HepG2 (cell line): ENCODE measurements at regions not wholly inside any gene's neighbourhood (a gene's known extent, or its start where the extent isn't known, plus 50 kb on each side); places are given as distances from the start of the nearest gene placed in this dataset.

Experiments used
- ATAC-seq: fragments of 200-7000 bp; cut with Tn5 transposase; 3 replicates; pipeline ENCODE4 v1.9.1; 2020; ENCODE audit warnings: mild to moderate bottlenecking, moderate library complexity
- BruUV-seq: library from RNA; stranded (reverse); fragments of 400-500 nt; replicated peaks from 2 replicates; lab custom pipeline; 2021; lab: Mats Ljungman, UMichigan
- CTCF ChIA-PET: fragments of 300-600 bp; formaldehyde crosslinking; extraction: SDS; loops from one replicate; lab custom pipeline; 2021; ENCODE audit warnings: low total read pairs, inconsistent platforms, low intra/inter-chr PET ratio; lab: Yijun Ruan, JAX
- POLR2A ChIA-PET: fragments of 350-600 bp; sonication (Branson Sonifier 250); formaldehyde crosslinking; loops from one replicate; lab custom pipeline; 2020; ENCODE audit warnings: antibody characterized with exemption, inconsistent platforms; lab: Yijun Ruan, JAX
- DNase-seq: peaks from one replicate; pipeline ENCODE4 v3.0.0-alpha.2; 2015; ENCODE audit warnings: low spot score
- FAIRE-seq: peaks from 3 replicates; lab custom pipeline; 2011; peaks lifted over from hg19 to GRCh38; lab: Jason Lieb, UNC
- H2AFZ ChIP-seq: one replicate; pipeline ENCODE4 v1.6.1; 2011; ENCODE audit warnings: low read length, inconsistent platforms
- H3K27ac ChIP-seq: fragments of 300-600 bp; 3 replicates; pipeline ENCODE4 v1.8.0; 2011; ENCODE audit warnings: mixed run types, mild to moderate bottlenecking, mixed read lengths, low read length, inconsistent platforms; ENCODE audit not compliant: insufficient read depth; ENCODE audit errors: extremely low read length
- H3K27me3 ChIP-seq, 2 experiments: fragments of 200-600 bp in 1 of 2; 2 replicates in 1 of 2; 3 replicates in 1 of 2; pipeline versions ENCODE4 v1.6.0 to v1.8.0; 2011; ENCODE audit warnings: low read length in 2 of 2, mild to moderate bottlenecking in 2 of 2, moderate library complexity in 2 of 2, inconsistent platforms in 1 of 2; ENCODE audit not compliant: insufficient read depth in 2 of 2, control insufficient read depth in 1 of 2
- H3K36me3 ChIP-seq, 2 experiments: fragments of 200-600 bp in 1 of 2; replicated peaks in 1 of 2; 2 replicates in 1 of 2; 3 replicates in 1 of 2; pipeline versions ENCODE4 v1.5.1 to v1.8.0; 2011; ENCODE audit warnings: low read length in 2 of 2, inconsistent platforms in 1 of 2; ENCODE audit not compliant: insufficient read depth in 2 of 2, control insufficient read depth in 1 of 2
- H3K4me1 ChIP-seq: 2 replicates; pipeline ENCODE4 v1.5.1; 2012; ENCODE audit warnings: low read length, inconsistent platforms; ENCODE audit not compliant: insufficient read depth
- H3K4me2 ChIP-seq: 2 replicates; pipeline ENCODE4 v1.6.0; 2011; ENCODE audit warnings: low read depth, low read length, inconsistent platforms
- H3K4me3 ChIP-seq, 3 experiments: fragments of 200-600 bp in 1 of 3; sonication (generic), shearing (Covaris generic) in 1 of 3; replicated peaks in 1 of 3; 2 replicates each; pipeline ENCODE4 v1.5.1; 2011 to 2016; ENCODE audit warnings: low read length in 3 of 3, inconsistent platforms in 2 of 3, low read depth in 2 of 3, mild to moderate bottlenecking in 2 of 3, control low read depth in 1 of 3, mixed read lengths in 1 of 3; ENCODE audit not compliant: insufficient read depth in 1 of 3
- H3K79me2 ChIP-seq: one replicate; pipeline ENCODE4 v1.6.1; 2011; ENCODE audit warnings: low read length, inconsistent platforms; ENCODE audit not compliant: insufficient read depth
- H3K9ac ChIP-seq: 2 replicates; pipeline ENCODE4 v1.6.0; 2011; ENCODE audit warnings: mild to moderate bottlenecking, low read depth, low read length, inconsistent platforms; ENCODE audit not compliant: insufficient read depth
- H3K9me3 ChIP-seq: 2 replicates; pipeline ENCODE4 v1.5.1; 2012; ENCODE audit warnings: mild to moderate bottlenecking, low read length
- H4K20me1 ChIP-seq: 2 replicates; pipeline ENCODE4 v1.6.0; 2011; ENCODE audit warnings: inconsistent platforms, mild to moderate bottlenecking, low read length, moderate library complexity; ENCODE audit not compliant: insufficient read depth
- MAFF ChIP-seq: IDR thresholded peaks from 2 replicates; pipeline ENCODE4 v1.6.1; 2011; ENCODE audit warnings: low read depth, low read length, improper control_type of control experiment
- MAFK ChIP-seq, 2 experiments: IDR thresholded peaks in 1 of 2; conservative IDR thresholded peaks in 1 of 2; 2 replicates each; pipeline ENCODE4 v1.6.1; 2011; ENCODE audit warnings: improper control_type of control experiment in 2 of 2, low read length in 2 of 2
- NFE2L2 ChIP-seq: fragments of 150-350 bp; IDR thresholded peaks from 2 replicates; pipeline ENCODE4 v1.6.1; 2014; ENCODE audit warnings: low read length
- RELA ChIP-seq: sonication (generic); formaldehyde crosslinking; IDR thresholded peaks from 2 replicates; pipeline ENCODE4 v1.4.0; 2020; ENCODE audit warnings: missing genetic modification reagents
- ZFP82 ChIP-seq: sonication (generic); formaldehyde crosslinking; IDR thresholded peaks from 2 replicates; pipeline ENCODE4 v1.5.1; 2020; ENCODE audit warnings: mild to moderate bottlenecking, missing genetic modification reagents, borderline replicate concordance
- WGBS: methylation state at CpG from one replicate; pipeline ENCODE4 v1.1.6; 2017; ENCODE audit warnings: low lambda C conversion rate; 5-methylcytosine and 5-hydroxymethylcytosine counted together
- in situ Hi-C: cut with HindIII; loops from 2 replicates; pipeline ENCODE4 v1.10.0; 2017; ENCODE audit warnings: low pct_unique_long_range_greater_than_20kb; ENCODE audit not compliant: extremely low pct_ligation_motif_present
- intact Hi-C: fragments of 100-400 bp; cut with micrococcal nuclease; formaldehyde crosslinking; loops from one replicate; pipeline ENCODE4 v1.10.0; 2022; ENCODE audit not compliant: unreplicated experiment
- TF ChIP-seq, protein P1 (sequence below): sonication (generic); formaldehyde crosslinking; conservative IDR thresholded peaks from 2 replicates; pipeline ENCODE4 v1.8.0; 2022; ENCODE audit warnings: missing genetic modification reagents

DNA sequence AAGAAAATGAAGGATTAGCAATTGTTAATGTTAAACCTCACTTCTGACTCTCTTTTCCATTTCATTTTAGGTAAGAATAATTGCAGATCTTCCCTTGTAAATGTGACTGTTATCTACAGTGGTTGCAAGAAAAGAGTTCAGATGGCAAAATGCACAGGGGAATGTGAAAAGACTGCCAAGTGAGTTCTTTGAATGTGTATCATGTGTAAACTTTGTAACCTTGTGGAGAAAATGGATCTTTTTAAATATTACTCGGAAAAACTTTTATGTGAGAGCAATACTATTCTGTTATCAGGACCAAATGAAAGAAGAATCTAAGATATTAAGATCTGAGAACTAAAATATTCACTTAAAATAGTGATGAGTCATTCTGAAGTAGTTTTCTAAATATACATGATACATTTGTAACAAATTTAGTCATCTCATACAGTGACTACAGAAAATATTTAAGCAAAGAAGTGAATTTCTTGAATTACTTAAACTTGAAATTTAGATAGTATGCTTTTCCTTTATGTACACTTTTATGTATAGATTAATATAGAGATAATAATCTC, 122.5 kb upstream of the CNTN1 start:
- Histone ChIP-seq H4K20me1 (no peaks in the 10 kb centered on the region), H2AFZ (no peak overlapping the region), H3K9me3 (peaks cover 19% of the 10 kb centered on the region; the same call in 1 of the 2 replicates), H3K9ac (no peak overlapping the region), H3K4me2 (no peak overlapping the region), H3K4me3 (no peak overlapping the region), H3K36me3 (no peaks in the 10 kb centered on the region), H3K27me3 (no peaks in the 10 kb centered on the region), H3K27ac (no peak overlapping the region), H3K79me2 (no peaks in the 10 kb centered on the region), H3K4me1 (no peaks in the 10 kb centered on the region)
- no peak for ATAC-seq
- POLR2A ChIA-PET: no interaction called here
- FAIRE-seq: no peak
- BruUV-seq: no TSS peak
- in situ Hi-C loops (no loop called here), intact Hi-C loops (no loop called here)
- peak; percentile 12; the same call in 1 of the 2 replicates for TF ChIP-seq NFE2L2
- no peak for TF ChIP-seq RELA (CRISPR knock-in tag)
- TF ChIP-seq, protein P1, sequence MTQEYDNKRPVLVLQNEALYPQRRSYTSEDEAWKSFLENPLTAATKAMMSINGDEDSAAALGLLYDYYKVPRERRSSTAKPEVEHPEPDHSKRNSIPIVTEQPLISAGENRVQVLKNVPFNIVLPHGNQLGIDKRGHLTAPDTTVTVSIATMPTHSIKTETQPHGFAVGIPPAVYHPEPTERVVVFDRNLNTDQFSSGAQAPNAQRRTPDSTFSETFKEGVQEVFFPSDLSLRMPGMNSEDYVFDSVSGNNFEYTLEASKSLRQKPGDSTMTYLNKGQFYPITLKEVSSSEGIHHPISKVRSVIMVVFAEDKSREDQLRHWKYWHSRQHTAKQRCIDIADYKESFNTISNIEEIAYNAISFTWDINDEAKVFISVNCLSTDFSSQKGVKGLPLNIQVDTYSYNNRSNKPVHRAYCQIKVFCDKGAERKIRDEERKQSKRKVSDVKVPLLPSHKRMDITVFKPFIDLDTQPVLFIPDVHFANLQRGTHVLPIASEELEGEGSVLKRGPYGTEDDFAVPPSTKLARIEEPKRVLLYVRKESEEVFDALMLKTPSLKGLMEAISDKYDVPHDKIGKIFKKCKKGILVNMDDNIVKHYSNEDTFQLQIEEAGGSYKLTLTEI (CRISPR knock-in tag): no peak
- 3% methylated on average over 1 of the region's 1 CpG for WGBS
- CTCF ChIA-PET: no interaction called here
- no peak for DNase-seq

DNA sequence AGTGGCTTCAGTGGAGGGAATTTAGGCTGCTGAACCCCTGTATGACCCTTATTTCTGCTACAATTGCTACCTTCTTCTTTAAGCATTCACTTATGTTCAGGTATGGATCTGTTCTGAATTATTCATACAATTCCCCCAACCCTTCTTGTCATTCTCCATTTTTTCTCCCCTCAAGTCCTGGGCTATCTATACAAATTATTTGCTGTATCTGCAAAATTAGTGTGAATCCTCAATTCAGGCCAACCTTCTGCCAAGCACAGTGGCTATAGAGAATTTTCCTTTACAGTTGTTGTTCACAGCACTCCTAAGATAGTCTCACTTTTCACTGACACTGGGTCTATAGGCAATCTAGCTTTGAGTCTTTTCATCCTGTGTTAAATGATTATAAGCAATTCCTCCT, 119.2 kb upstream of the CNTN1 start:
- no peak for DNase-seq
- ChIA-PET CTCF (no interaction called here), POLR2A (no interaction called here)
- H2AFZ ChIP-seq: no peak overlapping the region
- peaks cover 32% of the 10 kb centered on the region; the same call in 1 of the 2 replicates for H3K9me3 ChIP-seq
- BruUV-seq: no TSS peak
- FAIRE-seq: no peak
- H3K4me1 ChIP-seq: no peaks in the 10 kb centered on the region
- no peaks in the 10 kb centered on the region for H3K27me3 ChIP-seq
- no peak for ATAC-seq
- TF ChIP-seq MAFF (peak; percentile 34; the same call in 1 of the 2 replicates), MAFK (conservative IDR thresholded peaks at IDR 0.05 in 1 of 2, IDR thresholded peaks at IDR 0.05 in 1 of 2; ENCODE audit: low read length in 2 of 2) (peak; percentile 61 to 67), ZFP82 (CRISPR knock-in tag) (no peak)
- H3K4me2 ChIP-seq: no peak overlapping the region
- intact Hi-C loops (no loop called here), in situ Hi-C loops (no loop called here)
- H3K36me3 ChIP-seq: no peaks in the 10 kb centered on the region
- H4K20me1 ChIP-seq: no peaks in the 10 kb centered on the region
- H3K27ac ChIP-seq: no peak overlapping the region
- H3K79me2 ChIP-seq: no peaks in the 10 kb centered on the region
- no peak overlapping the region for H3K4me3 ChIP-seq
- H3K9ac ChIP-seq: no peak overlapping the region
